A549 (cell line): ENCODE measurements at regions not wholly inside any gene's neighbourhood (a gene's known extent, or its start where the extent isn't known, plus 50 kb on each side); places are given as distances from the start of the nearest gene placed in this dataset.

Source experiments
- BHLHE40 ChIP-seq: IDR thresholded peaks from 2 replicates; pipeline ENCODE4 v1.6.1; 2012; ENCODE audit warnings: low read depth, low read length, inconsistent platforms
- EP300 ChIP-seq, 2 experiments: fragments of >200 bp; sonication (Bioruptor Twin); formaldehyde crosslinking; IDR thresholded peaks; 2 replicates in 1 of 2; 3 replicates in 1 of 2; pipeline ENCODE4 v1.6.1; 2016 to 2017
- JUNB ChIP-seq: fragments of >200 bp; sonication (Bioruptor Twin); formaldehyde crosslinking; IDR thresholded peaks from 2 replicates; pipeline ENCODE4 v1.6.1; 2016
- NPAS2 ChIP-seq: fragments of 250-450 bp; sonication (Bioruptor Pico); IDR thresholded peaks from 2 replicates; pipeline ENCODE4 v1.8.0; 2022; ENCODE audit warnings: mild to moderate bottlenecking, moderate library complexity, borderline replicate concordance
- POLR2A ChIP-seq: IDR thresholded peaks from 2 replicates; pipeline ENCODE4 v1.6.1; 2012; ENCODE audit warnings: mild to moderate bottlenecking, low read length
- RAD21 ChIP-seq, 2 experiments: fragments of >200 bp in 1 of 2; sonication (Bioruptor Twin) in 1 of 2; formaldehyde crosslinking in 1 of 2; IDR thresholded peaks in 1 of 2; conservative IDR thresholded peaks in 1 of 2; 2 replicates in 1 of 2; 3 replicates in 1 of 2; pipeline ENCODE4 v1.6.1; 2012 to 2018; ENCODE audit warnings: inconsistent platforms in 1 of 2
- TFCP2L1 ChIP-seq: fragments of 250-450 bp; sonication (Bioruptor Pico); IDR thresholded peaks from 2 replicates; pipeline ENCODE4 v1.5.0; 2021; ENCODE audit warnings: mild to moderate bottlenecking
- ZFP36 ChIP-seq: fragments of 450-650 bp; IDR thresholded peaks from 2 replicates; pipeline ENCODE4 v1.6.1; 2014; ENCODE audit warnings: borderline replicate concordance; ENCODE audit not compliant: partially characterized antibody
- TF ChIP-seq, protein P1 (sequence below): fragments of >200 bp; sonication (Bioruptor Twin); formaldehyde crosslinking; IDR thresholded peaks from 3 replicates; pipeline ENCODE4 v1.5.1; 2016
- TF ChIP-seq, protein P2 (sequence below): IDR thresholded peaks from 2 replicates; pipeline ENCODE4 v1.6.1; 2012
- TF ChIP-seq, protein P3 (sequence below): IDR thresholded peaks from 2 replicates; pipeline ENCODE4 v1.6.1; 2012
- TF ChIP-seq, protein P4 (sequence below): fragments of 200-600 bp; sonication (generic); IDR thresholded peaks from 2 replicates; pipeline ENCODE4 v1.6.1; 2016; ENCODE audit warnings: antibody characterized with exemption, mild to moderate bottlenecking, moderate library complexity

DNA sequence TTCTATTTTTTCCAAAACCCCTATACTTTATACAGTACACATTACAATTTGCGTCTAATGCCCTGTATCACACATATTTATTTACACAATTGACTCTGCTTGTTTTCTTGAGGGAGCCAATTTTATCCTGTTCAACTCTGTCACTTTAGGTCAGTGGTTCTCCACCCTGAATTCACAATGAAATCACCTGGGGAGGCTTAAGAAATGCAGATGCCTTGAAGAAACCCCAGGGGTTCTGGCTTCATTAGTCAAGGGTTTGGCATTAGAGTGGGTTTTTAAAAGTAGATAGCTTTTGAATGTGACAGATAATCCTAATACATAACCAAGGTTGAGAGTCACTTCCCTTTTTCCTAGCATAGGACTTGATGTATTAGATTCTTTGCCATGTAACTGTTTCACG, 398.6 kb upstream of the ERCC4 start:
- TF ChIP-seq, protein P1, sequence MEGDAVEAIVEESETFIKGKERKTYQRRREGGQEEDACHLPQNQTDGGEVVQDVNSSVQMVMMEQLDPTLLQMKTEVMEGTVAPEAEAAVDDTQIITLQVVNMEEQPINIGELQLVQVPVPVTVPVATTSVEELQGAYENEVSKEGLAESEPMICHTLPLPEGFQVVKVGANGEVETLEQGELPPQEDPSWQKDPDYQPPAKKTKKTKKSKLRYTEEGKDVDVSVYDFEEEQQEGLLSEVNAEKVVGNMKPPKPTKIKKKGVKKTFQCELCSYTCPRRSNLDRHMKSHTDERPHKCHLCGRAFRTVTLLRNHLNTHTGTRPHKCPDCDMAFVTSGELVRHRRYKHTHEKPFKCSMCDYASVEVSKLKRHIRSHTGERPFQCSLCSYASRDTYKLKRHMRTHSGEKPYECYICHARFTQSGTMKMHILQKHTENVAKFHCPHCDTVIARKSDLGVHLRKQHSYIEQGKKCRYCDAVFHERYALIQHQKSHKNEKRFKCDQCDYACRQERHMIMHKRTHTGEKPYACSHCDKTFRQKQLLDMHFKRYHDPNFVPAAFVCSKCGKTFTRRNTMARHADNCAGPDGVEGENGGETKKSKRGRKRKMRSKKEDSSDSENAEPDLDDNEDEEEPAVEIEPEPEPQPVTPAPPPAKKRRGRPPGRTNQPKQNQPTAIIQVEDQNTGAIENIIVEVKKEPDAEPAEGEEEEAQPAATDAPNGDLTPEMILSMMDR = no peak
- TF ChIP-seq BHLHE40 = no peak
- TF ChIP-seq POLR2A = no peak
- no peak for TF ChIP-seq RAD21 (conservative IDR thresholded peaks at IDR 0.05 in 1 of 2, IDR thresholded peaks at IDR 0.05 in 1 of 2)
- no peak for TF ChIP-seq EP300 (IDR thresholded peaks at IDR 0.05)
- no peak for TF ChIP-seq NPAS2 (CRISPR knock-in tag)
- TF ChIP-seq JUNB = no peak
- TF ChIP-seq ZFP36 = no peak
- TF ChIP-seq TFCP2L1 (CRISPR knock-in tag) = no peak
- TF ChIP-seq, protein P2, sequence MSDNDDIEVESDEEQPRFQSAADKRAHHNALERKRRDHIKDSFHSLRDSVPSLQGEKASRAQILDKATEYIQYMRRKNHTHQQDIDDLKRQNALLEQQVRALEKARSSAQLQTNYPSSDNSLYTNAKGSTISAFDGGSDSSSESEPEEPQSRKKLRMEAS = no peak
- TF ChIP-seq, protein P3, sequence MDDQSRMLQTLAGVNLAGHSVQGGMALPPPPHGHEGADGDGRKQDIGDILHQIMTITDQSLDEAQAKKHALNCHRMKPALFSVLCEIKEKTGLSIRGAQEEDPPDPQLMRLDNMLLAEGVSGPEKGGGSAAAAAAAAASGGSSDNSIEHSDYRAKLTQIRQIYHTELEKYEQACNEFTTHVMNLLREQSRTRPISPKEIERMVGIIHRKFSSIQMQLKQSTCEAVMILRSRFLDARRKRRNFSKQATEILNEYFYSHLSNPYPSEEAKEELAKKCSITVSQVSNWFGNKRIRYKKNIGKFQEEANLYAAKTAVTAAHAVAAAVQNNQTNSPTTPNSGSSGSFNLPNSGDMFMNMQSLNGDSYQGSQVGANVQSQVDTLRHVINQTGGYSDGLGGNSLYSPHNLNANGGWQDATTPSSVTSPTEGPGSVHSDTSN = no peak
- TF ChIP-seq, protein P4, sequence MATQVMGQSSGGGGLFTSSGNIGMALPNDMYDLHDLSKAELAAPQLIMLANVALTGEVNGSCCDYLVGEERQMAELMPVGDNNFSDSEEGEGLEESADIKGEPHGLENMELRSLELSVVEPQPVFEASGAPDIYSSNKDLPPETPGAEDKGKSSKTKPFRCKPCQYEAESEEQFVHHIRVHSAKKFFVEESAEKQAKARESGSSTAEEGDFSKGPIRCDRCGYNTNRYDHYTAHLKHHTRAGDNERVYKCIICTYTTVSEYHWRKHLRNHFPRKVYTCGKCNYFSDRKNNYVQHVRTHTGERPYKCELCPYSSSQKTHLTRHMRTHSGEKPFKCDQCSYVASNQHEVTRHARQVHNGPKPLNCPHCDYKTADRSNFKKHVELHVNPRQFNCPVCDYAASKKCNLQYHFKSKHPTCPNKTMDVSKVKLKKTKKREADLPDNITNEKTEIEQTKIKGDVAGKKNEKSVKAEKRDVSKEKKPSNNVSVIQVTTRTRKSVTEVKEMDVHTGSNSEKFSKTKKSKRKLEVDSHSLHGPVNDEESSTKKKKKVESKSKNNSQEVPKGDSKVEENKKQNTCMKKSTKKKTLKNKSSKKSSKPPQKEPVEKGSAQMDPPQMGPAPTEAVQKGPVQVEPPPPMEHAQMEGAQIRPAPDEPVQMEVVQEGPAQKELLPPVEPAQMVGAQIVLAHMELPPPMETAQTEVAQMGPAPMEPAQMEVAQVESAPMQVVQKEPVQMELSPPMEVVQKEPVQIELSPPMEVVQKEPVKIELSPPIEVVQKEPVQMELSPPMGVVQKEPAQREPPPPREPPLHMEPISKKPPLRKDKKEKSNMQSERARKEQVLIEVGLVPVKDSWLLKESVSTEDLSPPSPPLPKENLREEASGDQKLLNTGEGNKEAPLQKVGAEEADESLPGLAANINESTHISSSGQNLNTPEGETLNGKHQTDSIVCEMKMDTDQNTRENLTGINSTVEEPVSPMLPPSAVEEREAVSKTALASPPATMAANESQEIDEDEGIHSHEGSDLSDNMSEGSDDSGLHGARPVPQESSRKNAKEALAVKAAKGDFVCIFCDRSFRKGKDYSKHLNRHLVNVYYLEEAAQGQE = no peak
